Hepatocyte (in vitro differentiated cells): ENCODE measurements at regions not wholly inside any gene's neighbourhood (a gene's known extent, or its start where the extent isn't known, plus 50 kb on each side); places are given as distances from the start of the nearest gene placed in this dataset.

Experiments used
- DNase-seq: peaks from one replicate; pipeline ENCODE4 v3.0.0-alpha.2; 2016; ENCODE audit warnings: low spot score
- H2AFZ ChIP-seq: fragments of 200-600 bp; sonication (generic); 2 replicates; pipeline ENCODE4 v1.6.0; 2016; ENCODE audit warnings: antibody characterized with exemption, mild to moderate bottlenecking
- H3K27ac ChIP-seq: fragments of 200-600 bp; sonication (generic); 2 replicates; pipeline ENCODE4 v1.5.1; 2016; ENCODE audit warnings: mild to moderate bottlenecking
- H3K27me3 ChIP-seq: fragments of 200-600 bp; sonication (generic); 2 replicates; pipeline ENCODE4 v1.6.1; 2016
- H3K36me3 ChIP-seq: fragments of 200-600 bp; sonication (generic); replicated peaks from 2 replicates; pipeline ENCODE4 v1.5.1; 2016; ENCODE audit warnings: low read depth; ENCODE audit not compliant: insufficient read depth
- H3K4me1 ChIP-seq: fragments of 200-600 bp; sonication (generic); 2 replicates; pipeline ENCODE4 v1.5.1; 2016; ENCODE audit warnings: mild to moderate bottlenecking, moderate library complexity; ENCODE audit not compliant: insufficient read depth
- H3K4me2 ChIP-seq: fragments of 200-600 bp; sonication (generic); 2 replicates; pipeline ENCODE4 v1.6.0; 2016
- H3K4me3 ChIP-seq: fragments of 200-600 bp; sonication (generic); 2 replicates; pipeline ENCODE4 v1.5.1; 2016; ENCODE audit warnings: mild to moderate bottlenecking
- H3K79me2 ChIP-seq: fragments of 200-600 bp; sonication (generic); 2 replicates; pipeline ENCODE4 v1.6.0; 2017; ENCODE audit warnings: mild to moderate bottlenecking
- H3K9me2 ChIP-seq: fragments of 200-600 bp; sonication (generic); replicated peaks from 2 replicates; pipeline ENCODE4 v1.6.0; 2017; ENCODE audit warnings: mild to moderate bottlenecking; ENCODE audit not compliant: insufficient read depth
- H3K9me3 ChIP-seq: fragments of 200-600 bp; sonication (generic); 2 replicates; pipeline ENCODE4 v1.5.1; 2016; ENCODE audit warnings: low read depth, mild to moderate bottlenecking
- H4K20me1 ChIP-seq: fragments of 200-600 bp; sonication (generic); 2 replicates; pipeline ENCODE4 v1.6.0; 2016; ENCODE audit warnings: mild to moderate bottlenecking; ENCODE audit not compliant: insufficient read depth, poor library complexity, severe bottlenecking
- CTCF ChIP-seq: fragments of 200-600 bp; sonication (generic); IDR thresholded peaks from 2 replicates; pipeline ENCODE4 v1.5.1; 2016; ENCODE audit warnings: antibody characterized with exemption, mild to moderate bottlenecking; ENCODE audit not compliant: poor library complexity
- EZH2 ChIP-seq: fragments of 200-600 bp; sonication (generic); IDR thresholded peaks from 2 replicates; pipeline ENCODE4 v1.6.1; 2016; ENCODE audit warnings: antibody characterized with exemption, mild to moderate bottlenecking, borderline replicate concordance
- EZH2phosphoT487 ChIP-seq: fragments of 200-600 bp; sonication (generic); IDR thresholded peaks from one replicate; pipeline ENCODE4 v1.6.1; 2018; ENCODE audit warnings: antibody characterized with exemption, mild to moderate bottlenecking, low read depth, moderate library complexity; ENCODE audit not compliant: unreplicated experiment, severe bottlenecking
- WGBS: methylation state at CpG from one replicate; pipeline ENCODE4 v1.1.6; 2016; ENCODE audit warnings: low lambda C conversion rate; ENCODE audit errors: missing lambda C conversion rate; 5-methylcytosine and 5-hydroxymethylcytosine counted together

DNA sequence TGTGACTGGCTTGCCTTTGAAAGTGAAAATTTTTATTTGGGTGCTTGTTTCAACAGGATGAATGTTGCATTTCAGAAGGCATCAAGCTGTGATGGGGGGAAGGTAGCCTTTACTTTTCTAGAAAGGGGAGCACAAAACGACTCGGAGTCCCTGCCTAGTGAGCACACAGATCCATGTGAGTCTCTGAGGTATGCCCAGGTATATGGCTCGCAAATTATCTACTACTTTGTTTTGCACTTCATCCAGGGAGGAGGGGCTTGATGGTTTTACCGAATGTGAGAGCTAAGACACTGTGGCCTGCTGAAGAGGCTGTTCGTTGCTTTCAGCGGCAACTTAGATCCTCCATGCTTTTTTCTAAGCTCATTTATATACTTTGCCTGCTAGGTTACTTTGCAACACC, 537.7 kb upstream of the PTBP2 start:
- no peak for DNase-seq
- Histone ChIP-seq H3K9me3 (no peaks in the 10 kb centered on the region), H3K4me2 (no peak overlapping the region), H2AFZ (no peak overlapping the region), H3K27me3 (no peaks in the 10 kb centered on the region), H3K79me2 (no peaks in the 10 kb centered on the region), H3K4me1 (no peaks in the 10 kb centered on the region), H3K27ac (no peak overlapping the region), H3K36me3 (no peaks in the 10 kb centered on the region), H4K20me1 (no peaks in the 10 kb centered on the region), H3K9me2 (no peaks in the 10 kb centered on the region), H3K4me3 (no peak overlapping the region)
- TF ChIP-seq EZH2, result no peak
- TF ChIP-seq CTCF, result no peak
- TF ChIP-seq EZH2phosphoT487, result no peak
- WGBS, result 77% methylated on average over 6 of the region's 6 CpGs

DNA sequence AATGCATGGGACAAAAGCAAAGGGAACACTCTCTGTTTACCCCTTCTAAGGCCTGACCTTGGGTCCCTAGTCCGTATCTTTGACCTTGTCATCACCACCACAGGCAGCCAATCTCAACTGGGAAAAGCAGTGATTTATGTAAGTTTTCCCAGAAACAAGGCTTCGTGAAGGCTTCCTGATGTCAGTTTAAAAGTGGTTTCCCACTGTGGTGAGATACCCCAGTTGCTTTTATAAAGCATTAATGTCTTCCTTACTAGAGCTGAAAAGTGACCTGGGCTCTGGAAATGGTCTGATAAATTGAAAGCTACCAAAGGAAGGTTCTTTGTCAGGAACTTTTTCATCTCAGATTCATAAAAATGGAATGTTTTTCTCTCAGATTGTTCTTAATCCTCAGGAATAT, 536.4 kb upstream of the PTBP2 start:
- DNase-seq, result no peak
- H3K27me3 ChIP-seq, result no peaks in the 10 kb centered on the region
- H3K4me2 ChIP-seq, result no peak overlapping the region
- H3K27ac ChIP-seq, result no peak overlapping the region
- no peaks in the 10 kb centered on the region for H3K36me3 ChIP-seq
- no peaks in the 10 kb centered on the region for H4K20me1 ChIP-seq
- H3K9me3 ChIP-seq, result no peaks in the 10 kb centered on the region
- H2AFZ ChIP-seq, result no peak overlapping the region
- no peak overlapping the region for H3K4me3 ChIP-seq
- 74% methylated on average over 2 of the region's 2 CpGs for whole genome bisulfite sequencing
- no peaks in the 10 kb centered on the region for H3K9me2 ChIP-seq
- no peak for TF ChIP-seq EZH2
- no peak for TF ChIP-seq CTCF
- no peak for TF ChIP-seq EZH2phosphoT487
- H3K4me1 ChIP-seq, result no peaks in the 10 kb centered on the region
- H3K79me2 ChIP-seq, result no peaks in the 10 kb centered on the region

- no peak for TF ChIP-seq CTCF
- TF ChIP-seq EZH2phosphoT487, result no peak
- TF ChIP-seq EZH2, result no peak
- DNase-seq, result no peak
- no peak overlapping the region for H3K4me2 ChIP-seq
- H3K4me1 ChIP-seq, result no peaks in the 10 kb centered on the region
- WGBS, result 70% methylated on average over 1 of the region's 1 CpG
- no peaks in the 10 kb centered on the region for H3K9me2 ChIP-seq
- no peak overlapping the region for H2AFZ ChIP-seq
- H3K27ac ChIP-seq, result no peak overlapping the region
- no peak overlapping the region for H3K4me3 ChIP-seq
- H3K79me2 ChIP-seq, result no peaks in the 10 kb centered on the region
- H3K36me3 ChIP-seq, result no peaks in the 10 kb centered on the region
- H3K27me3 ChIP-seq, result no peaks in the 10 kb centered on the region
- peaks cover 7% of the 10 kb centered on the region for H3K9me3 ChIP-seq
- H4K20me1 ChIP-seq, result no peaks in the 10 kb centered on the region
Measured at GRCh38 chr1:96187020-96187419, 534.6 kb upstream of the PTBP2 start.

DNA sequence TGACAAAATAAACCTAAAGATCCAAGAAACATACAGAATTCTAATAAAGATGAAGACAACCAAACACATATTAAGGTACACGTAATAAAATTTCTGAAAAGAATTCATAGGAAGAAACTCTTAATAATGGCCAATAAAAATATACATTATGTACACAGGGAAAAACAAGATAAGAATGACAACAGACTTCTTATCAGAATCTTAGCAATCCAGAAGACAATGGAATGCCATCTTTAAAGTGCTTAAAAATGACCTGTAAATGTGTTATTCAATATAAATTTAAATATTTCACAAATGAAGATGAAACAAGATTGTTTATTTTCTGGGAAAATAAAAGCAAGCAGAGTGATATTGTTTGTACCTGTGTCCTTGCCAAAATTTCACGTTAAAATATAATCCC, 530.4 kb upstream of the PTBP2 start:
- Histone ChIP-seq H3K9me2 (no peaks in the 10 kb centered on the region), H3K36me3 (no peaks in the 10 kb centered on the region), H4K20me1 (no peaks in the 10 kb centered on the region), H3K4me1 (no peaks in the 10 kb centered on the region), H3K79me2 (no peaks in the 10 kb centered on the region), H3K27ac (no peak overlapping the region), H3K9me3 (peaks cover 7% of the 10 kb centered on the region), H3K4me2 (no peak overlapping the region), H3K4me3 (no peak overlapping the region), H3K27me3 (no peaks in the 10 kb centered on the region), H2AFZ (no peak overlapping the region)
- WGBS, result 32% methylated on average over 2 of the region's 2 CpGs
- TF ChIP-seq CTCF, result no peak
- TF ChIP-seq EZH2, result no peak
- no peak for DNase-seq
